Upper lobe of left lung (tissue), 6 donors: ENCODE measurements at regions not wholly inside any gene's neighbourhood (a gene's known extent, or its start where the extent isn't known, plus 50 kb on each side); places are given as distances from the start of the nearest gene placed in this dataset.

ENCODE experiments used
- ATAC-seq, 2 donors: fragments of 200-7000 bp; cut with Tn5 transposase; one replicate each; pipeline ENCODE4 v1.9.1; 2022; ENCODE audit warnings: mild to moderate bottlenecking in 2 of 2, moderate library complexity in 2 of 2; ENCODE audit not compliant: low FRiP score in 2 of 2
- DNase-seq, 2 donors: peaks; one replicate each; pipeline ENCODE4 v3.0.0-alpha.2; 2019 to 2020
- H3K27ac ChIP-seq, 4 donors: fragments of 200-600 bp; sonication (generic); one replicate each; pipeline ENCODE4 v1.5.1; 2016 to 2019
- H3K27me3 ChIP-seq, 4 donors: fragments of 200-600 bp; sonication (generic); one replicate each; pipeline ENCODE4 v1.5.1; 2017 to 2019
- H3K36me3 ChIP-seq, 4 donors: fragments of 200-600 bp; sonication (generic); one replicate each; pipeline ENCODE4 v1.5.1; 2016 to 2019
- H3K4me1 ChIP-seq, 4 donors: fragments of 200-600 bp; sonication (generic); one replicate each; pipeline ENCODE4 v1.5.1; 2018 to 2019
- H3K4me3 ChIP-seq, 4 donors: fragments of 200-600 bp; sonication (generic); one replicate each; pipeline ENCODE4 v1.5.1; 2017 to 2019; ENCODE audit warnings: mild to moderate bottlenecking in 2 of 4, moderate library complexity in 1 of 4
- H3K9me3 ChIP-seq, 4 donors: fragments of 200-600 bp; sonication (generic); one replicate each; pipeline ENCODE4 v1.5.1; 2018 to 2019
- CTCF ChIP-seq, 6 experiments: fragments of 450-650 bp in 4 of 6; fragments of 200-600 bp in 2 of 6; sonication (generic) in 2 of 6; IDR thresholded peaks; one replicate each; pipeline ENCODE4 v1.5.1; 2016 to 2019; ENCODE audit warnings: antibody characterized with exemption in 6 of 6
- EP300 ChIP-seq, 4 donors: sonication (generic); formaldehyde crosslinking; IDR thresholded peaks; one replicate each; pipeline ENCODE4 v1.5.1; 2017; ENCODE audit warnings: antibody characterized with exemption in 4 of 4, control low read depth in 2 of 4
- POLR2A ChIP-seq, 4 donors: fragments of 450-650 bp; IDR thresholded peaks; one replicate each; pipeline ENCODE4 v1.5.1; 2016 to 2017; ENCODE audit warnings: antibody characterized with exemption in 4 of 4, mild to moderate bottlenecking in 2 of 4
- POLR2AphosphoS5 ChIP-seq, 2 donors: sonication (generic); formaldehyde crosslinking; IDR thresholded peaks; one replicate each; pipeline ENCODE4 v1.5.1; 2017; ENCODE audit warnings: antibody characterized with exemption in 2 of 2
- WGBS, 2 donors: methylation state at CpG; one replicate each; pipeline ENCODE4 v1.1.5; 2017 to 2018; 5-methylcytosine and 5-hydroxymethylcytosine counted together
- donor health status: DM: no; HTN: no; CAD: no; lungs with moderate emphysema.
- donor health status: DM: no; HTN: yes; CAD: no; lungs with severe emphysema.

- no peaks in the 10 kb centered on the region for H3K9me3 ChIP-seq
- TF ChIP-seq EP300 (IDR thresholded peaks at IDR 0.05): no peak
- no peak for TF ChIP-seq CTCF (IDR thresholded peaks at IDR 0.05)
- no peak for TF ChIP-seq POLR2A (IDR thresholded peaks at IDR 0.05)
- TF ChIP-seq POLR2AphosphoS5 (IDR thresholded peaks at IDR 0.05): no peak
- DNase-seq: no peak
- no peak overlapping the region for H3K27ac ChIP-seq
- no peaks in the 10 kb centered on the region for H3K27me3 ChIP-seq
- H3K36me3 ChIP-seq: no peaks in the 10 kb centered on the region
- H3K4me1 ChIP-seq: no peaks in the 10 kb centered on the region
- H3K4me3 ChIP-seq: no peak overlapping the region
- ATAC-seq: no peak
- WGBS, 2 donors: 73 to 85% methylated on average over 1 of the region's 1 CpG
Observed at GRCh38 chr13:62524498-62524897, 1108.8 kb upstream of the PCDH20 start.

- 76 to 79% methylated on average over 2 of the region's 2 CpGs for WGBS, 2 donors
- no peak for DNase-seq
- no peaks in the 10 kb centered on the region for H3K36me3 ChIP-seq
Observed at GRCh38 chr13:62524061-62524460, 1108.4 kb upstream of the PCDH20 start.

GRCh38 chr13:62512194-62513141, 1096.8 kb upstream of the PCDH20 start:
- TF ChIP-seq POLR2AphosphoS5 (IDR thresholded peaks at IDR 0.05): no peak
- no peak for TF ChIP-seq EP300 (IDR thresholded peaks at IDR 0.05)
- peak in 4 of 6 experiments; percentile 9 to 42 (median 26) for TF ChIP-seq CTCF (IDR thresholded peaks at IDR 0.05)
- no peak for TF ChIP-seq POLR2A (IDR thresholded peaks at IDR 0.05)
- DNase-seq: peak in 1 of 2 donors; percentile 20
- no peaks in the 10 kb centered on the region for H3K4me1 ChIP-seq
- no peaks in the 10 kb centered on the region for H3K36me3 ChIP-seq
- no peak overlapping the region for H3K27ac ChIP-seq
- WGBS, 2 donors: 22 to 25% methylated on average over 5 to 7 of the region's 7 CpGs
- H3K9me3 ChIP-seq: no peaks in the 10 kb centered on the region
- H3K27me3 ChIP-seq: no peaks in the 10 kb centered on the region
- ATAC-seq: peak in 1 of 2 donors; percentile 58
- no peak overlapping the region for H3K4me3 ChIP-seq

More at GRCh38 chr13:62524061-62524460, 1108.4 kb upstream of the PCDH20 start:
- no peaks in the 10 kb centered on the region for H3K27me3 ChIP-seq
- no peaks in the 10 kb centered on the region for H3K4me1 ChIP-seq
- TF ChIP-seq POLR2A (IDR thresholded peaks at IDR 0.05): no peak
- no peak for TF ChIP-seq EP300 (IDR thresholded peaks at IDR 0.05)
- TF ChIP-seq CTCF (IDR thresholded peaks at IDR 0.05): no peak
- TF ChIP-seq POLR2AphosphoS5 (IDR thresholded peaks at IDR 0.05): no peak
- no peak overlapping the region for H3K27ac ChIP-seq
- H3K9me3 ChIP-seq: no peaks in the 10 kb centered on the region
- ATAC-seq: no peak
- H3K4me3 ChIP-seq: no peak overlapping the region

- TF ChIP-seq POLR2A (IDR thresholded peaks at IDR 0.05): no peak
- no peak for TF ChIP-seq EP300 (IDR thresholded peaks at IDR 0.05)
- TF ChIP-seq POLR2AphosphoS5 (IDR thresholded peaks at IDR 0.05): no peak
- no peak for TF ChIP-seq CTCF (IDR thresholded peaks at IDR 0.05)
- Histone ChIP-seq H3K4me3 (no peak overlapping the region), H3K27me3 (no peaks in the 10 kb centered on the region), H3K9me3 (no peaks in the 10 kb centered on the region), H3K4me1 (no peaks in the 10 kb centered on the region), H3K27ac (no peak overlapping the region), H3K36me3 (no peaks in the 10 kb centered on the region)
- WGBS, 2 donors: 53 to 64% methylated on average over 2 of the region's 2 CpGs
- DNase-seq: no peak
- no peak for ATAC-seq
Observed at GRCh38 chr13:62510906-62511655, 1095.4 kb upstream of the PCDH20 start.
